ENCODE measurements at regions not wholly inside any gene's neighbourhood (a gene's known extent, or its start where the extent isn't known, plus 50 kb on each side); places are given as distances from the start of the nearest gene placed in this dataset.

GRCh38 chr14:34345718-34346465 is 116.1 kb downstream of the SPTSSA start:
- TF ChIP-seq CTCF (IDR thresholded peaks at IDR 0.05) (no peak), POLR2A (IDR thresholded peaks at IDR 0.05) (no peak)

All from heart left ventricle (tissue), 13 donors.